K562 (cell line): ENCODE measurements at regions not wholly inside any gene's neighbourhood (a gene's known extent, or its start where the extent isn't known, plus 50 kb on each side); places are given as distances from the start of the nearest gene placed in this dataset.

Source experiments
- ATAC-seq: fragments of 200-7000 bp; cut with Tn5 transposase; 3 replicates; pipeline ENCODE4 v1.9.1; 2020; ENCODE audit warnings: moderate library complexity
- BruUV-seq: library from RNA; stranded (reverse); fragments of 400-500 nt; replicated peaks from 2 replicates; lab custom pipeline; 2021; lab: Mats Ljungman, UMichigan
- CTCF ChIA-PET: fragments of 300-600 bp; formaldehyde crosslinking; extraction: SDS; loops from one replicate; lab custom pipeline; 2021; ENCODE audit warnings: low intra/inter-chr PET ratio; lab: Yijun Ruan, JAX
- POLR2A ChIA-PET: fragments of 300-600, 350-650 bp; sonication (Branson Sonifier 250); formaldehyde crosslinking; extraction: SDS; loops from one replicate; lab custom pipeline; 2021; ENCODE audit warnings: antibody characterized with exemption, inconsistent platforms; lab: Yijun Ruan, JAX
- DNase-seq, 4 experiments: peaks; one replicate each; pipeline versions ENCODE4 v3.0.0 to v3.0.0-alpha.2; 2011 to 2018; ENCODE audit warnings: low spot score in 3 of 4, mixed read lengths in 3 of 4; ENCODE audit errors: extremely low read depth in 1 of 4
- FAIRE-seq: peaks from 2 replicates; lab custom pipeline; 2011; peaks lifted over from hg19 to GRCh38; lab: Jason Lieb, UNC
- H2AFZ ChIP-seq: 2 replicates; pipeline ENCODE4 v1.6.0; 2011; ENCODE audit warnings: low read depth, low read length, control low read depth, inconsistent platforms
- H3K27ac ChIP-seq: fragments of 200-600 bp; 3 replicates; pipeline ENCODE4 v1.8.0; 2011; ENCODE audit warnings: low read depth, mild to moderate bottlenecking, control low read depth, inconsistent platforms, low read length, moderate library complexity, mixed read lengths; ENCODE audit errors: extremely low read depth
- H3K27me3 ChIP-seq, 2 experiments: fragments of 300-600 bp in 1 of 2; 2 replicates in 1 of 2; 3 replicates in 1 of 2; pipeline versions ENCODE4 v1.6.0 to v1.8.0; 2011; ENCODE audit warnings: inconsistent platforms in 2 of 2, low read length in 2 of 2, mild to moderate bottlenecking in 1 of 2, mixed read lengths in 1 of 2, moderate library complexity in 1 of 2; ENCODE audit not compliant: control insufficient read depth in 2 of 2, insufficient read depth in 2 of 2
- H3K36me3 ChIP-seq: fragments of 300-600 bp; 3 replicates; pipeline ENCODE4 v1.8.0; 2011; ENCODE audit warnings: mild to moderate bottlenecking, low read length, inconsistent platforms; ENCODE audit not compliant: control insufficient read depth, insufficient read depth
- H3K4me1 ChIP-seq, 2 experiments: fragments of 200-600 bp in 1 of 2; replicated peaks in 1 of 2; 2 replicates in 1 of 2; 3 replicates in 1 of 2; pipeline versions ENCODE4 v1.5.1 to v1.8.0; 2011; ENCODE audit warnings: inconsistent platforms in 2 of 2, low read length in 2 of 2, mild to moderate bottlenecking in 1 of 2, mixed read lengths in 1 of 2, moderate library complexity in 1 of 2; ENCODE audit not compliant: control insufficient read depth in 2 of 2, insufficient read depth in 2 of 2
- H3K4me2 ChIP-seq: 2 replicates; pipeline ENCODE4 v1.6.1; 2011; ENCODE audit warnings: low read length, control low read depth, inconsistent platforms, mixed read lengths; ENCODE audit not compliant: insufficient read depth
- H3K4me3 ChIP-seq: fragments of 200-600 bp; sonication (generic), shearing (Covaris generic); 2 replicates; pipeline ENCODE4 v1.5.1; 2016; ENCODE audit warnings: control low read depth, inconsistent platforms
- H3K79me2 ChIP-seq: fragments of 200-600 bp; 3 replicates; pipeline ENCODE4 v1.8.0; 2011; ENCODE audit warnings: low read length, inconsistent platforms; ENCODE audit not compliant: control insufficient read depth, insufficient read depth
- H3K9ac ChIP-seq, 2 experiments: 2 replicates each; pipeline versions ENCODE4 v1.6.0 to v1.6.1; 2011; ENCODE audit warnings: low read depth in 2 of 2, low read length in 2 of 2, control low read depth in 1 of 2, inconsistent platforms in 1 of 2, mild to moderate bottlenecking in 1 of 2, mixed read lengths in 1 of 2; ENCODE audit not compliant: insufficient read depth in 1 of 2
- H3K9me1 ChIP-seq: one replicate; pipeline ENCODE4 v1.6.0; 2011; ENCODE audit warnings: inconsistent platforms, mild to moderate bottlenecking, low read length, moderate library complexity; ENCODE audit not compliant: control insufficient read depth, insufficient read depth
- H3K9me3 ChIP-seq: replicated peaks from 2 replicates; pipeline ENCODE4 v1.5.1; 2011; ENCODE audit warnings: low read depth, low read length, inconsistent platforms; ENCODE audit not compliant: control insufficient read depth, insufficient read depth
- H4K20me1 ChIP-seq: replicated peaks from 2 replicates; pipeline ENCODE4 v1.6.1; 2011; ENCODE audit warnings: low read length, inconsistent platforms, mixed read lengths; ENCODE audit not compliant: control insufficient read depth, insufficient read depth
- DACH1 ChIP-seq: fragments of 450-650 bp; IDR thresholded peaks from 2 replicates; pipeline ENCODE4 v1.6.1; 2018; ENCODE audit not compliant: partially characterized antibody
- FOXJ3 ChIP-seq: sonication (generic); formaldehyde crosslinking; IDR thresholded peaks from 2 replicates; pipeline ENCODE4 v1.4.0; 2020; ENCODE audit warnings: mild to moderate bottlenecking, missing genetic modification reagents
- HMGN3 ChIP-seq: IDR thresholded peaks from 2 replicates; pipeline ENCODE4 v1.6.1; 2011; ENCODE audit warnings: borderline replicate concordance, low read depth, mild to moderate bottlenecking, mixed read lengths, low read length; ENCODE audit not compliant: insufficient read length; ENCODE audit errors: extremely low read depth
- HNRNPLL ChIP-seq: fragments of 200-400 bp; formaldehyde crosslinking; IDR thresholded peaks from 2 replicates; pipeline ENCODE4 v1.6.1; 2017; ENCODE audit warnings: low read length, low read depth, mild to moderate bottlenecking; ENCODE audit not compliant: poor library complexity, severe bottlenecking
- ILK ChIP-seq: fragments of 450-650 bp; IDR thresholded peaks from 2 replicates; pipeline ENCODE4 v1.6.1; 2016; ENCODE audit warnings: missing genetic modification characterization, low read depth, mild to moderate bottlenecking, missing compliant biosample characterization, moderate library complexity, borderline replicate concordance
- JUNB ChIP-seq: fragments of 450-650 bp; formaldehyde crosslinking; conservative IDR thresholded peaks from 2 replicates; pipeline ENCODE4 v1.4.0; 2020; ENCODE audit warnings: mild to moderate bottlenecking
- MTF1 ChIP-seq: fragments of 250-450 bp; sonication (Bioruptor Pico); IDR thresholded peaks from 2 replicates; pipeline ENCODE4 v1.9.0; 2021; ENCODE audit warnings: moderate library complexity, mild to moderate bottlenecking, inconsistent platforms, borderline replicate concordance
- PHF20 ChIP-seq: fragments of 450-650 bp; IDR thresholded peaks from 2 replicates; pipeline ENCODE4 v1.6.1; 2018; ENCODE audit not compliant: partially characterized antibody
- SIX5 ChIP-seq, 2 experiments: IDR thresholded peaks; 2 replicates each; pipeline ENCODE4 v1.6.1; 2011; ENCODE audit warnings: low read length in 2 of 2, borderline replicate concordance in 1 of 2, low read depth in 1 of 2, mild to moderate bottlenecking in 1 of 2, moderate library complexity in 1 of 2; ENCODE audit not compliant: insufficient read depth in 1 of 2
- SMAD4 ChIP-seq: fragments of 250-450 bp; sonication (Bioruptor Pico); conservative IDR thresholded peaks from 2 replicates; pipeline ENCODE4 v1.8.0; 2021; ENCODE audit warnings: inconsistent platforms, mild to moderate bottlenecking, moderate library complexity
- SNIP1 ChIP-seq: fragments of 450-650 bp; IDR thresholded peaks from 2 replicates; pipeline ENCODE4 v1.7.1; 2017; ENCODE audit warnings: low read depth, mild to moderate bottlenecking
- TAF15 ChIP-seq: fragments of 200-400 bp; formaldehyde crosslinking; IDR thresholded peaks from 2 replicates; pipeline ENCODE4 v1.6.1; 2017; ENCODE audit warnings: mild to moderate bottlenecking, low read depth, low read length, moderate library complexity
- TEAD4 ChIP-seq, 2 experiments: sonication (generic) in 1 of 2; formaldehyde crosslinking in 1 of 2; IDR thresholded peaks; 2 replicates each; pipeline versions ENCODE4 v1.6.1 to v1.8.0; 2012 to 2022; ENCODE audit warnings: borderline replicate concordance in 1 of 2, inconsistent platforms in 1 of 2, low read length in 1 of 2, mild to moderate bottlenecking in 1 of 2, missing genetic modification reagents in 1 of 2
- ZFP30 ChIP-seq: fragments of 250-450 bp; sonication (Bioruptor Pico); IDR thresholded peaks from 2 replicates; pipeline ENCODE4 v1.8.0; 2022; ENCODE audit warnings: moderate library complexity, mild to moderate bottlenecking, inconsistent platforms, borderline replicate concordance
- ZNF175 ChIP-seq: fragments of 200-800 bp; sonication (Bioruptor generic); IDR thresholded peaks from 2 replicates; pipeline ENCODE4 v1.6.1; 2016; ENCODE audit warnings: low read depth, mild to moderate bottlenecking, missing genetic modification characterization, missing compliant biosample characterization
- ZNF764 ChIP-seq: fragments of 250-450 bp; sonication (Bioruptor Pico); IDR thresholded peaks from 2 replicates; pipeline ENCODE4 v1.4.0; 2020; ENCODE audit warnings: low read depth, mild to moderate bottlenecking, moderate library complexity
- WGBS: fragments of 100-300 bp; shearing (Covaris generic); methylation state at CpG from one replicate; pipeline ENCODE4 v1.1.6; 2016; ENCODE audit warnings: low coverage, mixed read lengths; ENCODE audit not compliant: insufficient coverage; ENCODE audit errors: missing lambda C conversion rate; 5-methylcytosine and 5-hydroxymethylcytosine counted together
- in situ Hi-C: fragments of 300-500 bp; cut with MboI; formaldehyde crosslinking; loops from 4 replicates; pipeline ENCODE4 v1.15.0; 2018; ENCODE audit warnings: inconsistent platforms, mixed read lengths
- intact Hi-C: fragments of 100-400 bp; cut with micrococcal nuclease; formaldehyde crosslinking; loops from 2 replicates; pipeline ENCODE4 v1.14.2; 2022
- TF ChIP-seq, protein P1 (sequence below): fragments of 250-450 bp; sonication (Bioruptor Pico); IDR thresholded peaks from 2 replicates; pipeline ENCODE4 v1.6.1; 2021; ENCODE audit warnings: mild to moderate bottlenecking
- TF ChIP-seq, protein P2 (sequence below): fragments of 450-650 bp; IDR thresholded peaks from 2 replicates; pipeline ENCODE4 v1.6.1; 2016; ENCODE audit warnings: mild to moderate bottlenecking
- TF ChIP-seq, protein P3 (sequence below), 2 experiments: fragments of 450-650 bp; IDR thresholded peaks; 2 replicates each; pipeline ENCODE4 v1.6.1; 2016

DNA sequence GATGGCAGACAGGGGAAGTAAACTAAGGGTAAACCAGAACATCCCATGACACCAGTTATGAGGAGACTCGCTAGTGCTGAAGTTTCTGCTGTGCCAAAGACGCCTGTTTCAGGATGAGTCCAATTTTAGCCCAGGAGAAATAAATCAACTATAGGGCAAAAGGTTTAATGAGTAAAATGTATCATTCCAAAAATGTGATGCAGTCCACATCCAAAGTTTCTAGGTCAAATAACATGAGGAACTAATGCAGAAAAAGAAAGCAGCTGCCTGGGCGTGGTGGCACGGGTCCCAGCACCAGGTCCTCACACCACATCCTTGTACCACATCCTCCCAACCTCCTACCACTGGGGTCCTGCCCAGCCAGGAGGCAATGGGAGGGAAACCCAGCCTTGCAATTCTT, 126.9 kb upstream of the CTAGE1 start:
- intact Hi-C loops, result no loop called here
- Histone ChIP-seq H3K9ac (no peak overlapping the region), H3K9me1 (no peaks in the 10 kb centered on the region), H3K36me3 (no peaks in the 10 kb centered on the region), H3K27ac (no peak overlapping the region), H3K79me2 (no peaks in the 10 kb centered on the region), H3K4me2 (no peak overlapping the region), H3K4me3 (no peak overlapping the region), H3K27me3 (peaks cover 12 to 14% of the 10 kb centered on the region in 2 experiments; a peak in 4 of 5 replicates), H3K9me3 (no peaks in the 10 kb centered on the region), H4K20me1 (no peaks in the 10 kb centered on the region), H2AFZ (no peak overlapping the region), H3K4me1 (peaks cover 0 to 2% of the 10 kb centered on the region in 2 experiments; a peak in 1 of 5 replicates)
- BruUV-seq, result no TSS peak
- ChIA-PET POLR2A (interaction anchor here (0.5 to 1.0 kb wide), 2 partner anchors 30 to 73 kb away, joined by 3 read pairs; no protein-coding TSS in a partner anchor), CTCF (no interaction called here)
- FAIRE-seq, result no peak
- TF ChIP-seq HNRNPLL (no peak), PHF20 (no peak), ZNF764 (no peak), ZNF175 (CRISPR knock-in tag) (no peak), TAF15 (no peak), ILK (tag) (no peak), JUNB (no peak), MTF1 (CRISPR knock-in tag) (no peak), FOXJ3 (CRISPR knock-in tag) (no peak), HMGN3 (no peak), SIX5 (IDR thresholded peaks at IDR 0.05; ENCODE audit: borderline replicate concordance in 1 of 2, insufficient read depth in 1 of 2, low read depth in 1 of 2, low read length in 2 of 2) (no peak), TEAD4 (IDR thresholded peaks at IDR 0.05; ENCODE audit: low read length) (no peak), TEAD4 (CRISPR knock-in tag; IDR thresholded peaks at IDR 0.05; ENCODE audit: borderline replicate concordance) (no peak), SNIP1 (no peak), SMAD4 (no peak), DACH1 (no peak), ZFP30 (CRISPR knock-in tag) (no peak)
- TF ChIP-seq, protein P1, sequence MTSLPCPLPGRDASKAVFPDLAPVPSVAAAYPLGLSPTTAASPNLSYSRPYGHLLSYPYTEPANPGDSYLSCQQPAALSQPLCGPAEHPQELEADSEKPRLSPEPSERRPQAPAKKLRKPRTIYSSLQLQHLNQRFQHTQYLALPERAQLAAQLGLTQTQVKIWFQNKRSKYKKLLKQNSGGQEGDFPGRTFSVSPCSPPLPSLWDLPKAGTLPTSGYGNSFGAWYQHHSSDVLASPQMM, result no peak
- TF ChIP-seq, protein P2, sequence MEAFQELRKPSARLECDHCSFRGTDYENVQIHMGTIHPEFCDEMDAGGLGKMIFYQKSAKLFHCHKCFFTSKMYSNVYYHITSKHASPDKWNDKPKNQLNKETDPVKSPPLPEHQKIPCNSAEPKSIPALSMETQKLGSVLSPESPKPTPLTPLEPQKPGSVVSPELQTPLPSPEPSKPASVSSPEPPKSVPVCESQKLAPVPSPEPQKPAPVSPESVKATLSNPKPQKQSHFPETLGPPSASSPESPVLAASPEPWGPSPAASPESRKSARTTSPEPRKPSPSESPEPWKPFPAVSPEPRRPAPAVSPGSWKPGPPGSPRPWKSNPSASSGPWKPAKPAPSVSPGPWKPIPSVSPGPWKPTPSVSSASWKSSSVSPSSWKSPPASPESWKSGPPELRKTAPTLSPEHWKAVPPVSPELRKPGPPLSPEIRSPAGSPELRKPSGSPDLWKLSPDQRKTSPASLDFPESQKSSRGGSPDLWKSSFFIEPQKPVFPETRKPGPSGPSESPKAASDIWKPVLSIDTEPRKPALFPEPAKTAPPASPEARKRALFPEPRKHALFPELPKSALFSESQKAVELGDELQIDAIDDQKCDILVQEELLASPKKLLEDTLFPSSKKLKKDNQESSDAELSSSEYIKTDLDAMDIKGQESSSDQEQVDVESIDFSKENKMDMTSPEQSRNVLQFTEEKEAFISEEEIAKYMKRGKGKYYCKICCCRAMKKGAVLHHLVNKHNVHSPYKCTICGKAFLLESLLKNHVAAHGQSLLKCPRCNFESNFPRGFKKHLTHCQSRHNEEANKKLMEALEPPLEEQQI, result no peak
- TF ChIP-seq, protein P3, sequence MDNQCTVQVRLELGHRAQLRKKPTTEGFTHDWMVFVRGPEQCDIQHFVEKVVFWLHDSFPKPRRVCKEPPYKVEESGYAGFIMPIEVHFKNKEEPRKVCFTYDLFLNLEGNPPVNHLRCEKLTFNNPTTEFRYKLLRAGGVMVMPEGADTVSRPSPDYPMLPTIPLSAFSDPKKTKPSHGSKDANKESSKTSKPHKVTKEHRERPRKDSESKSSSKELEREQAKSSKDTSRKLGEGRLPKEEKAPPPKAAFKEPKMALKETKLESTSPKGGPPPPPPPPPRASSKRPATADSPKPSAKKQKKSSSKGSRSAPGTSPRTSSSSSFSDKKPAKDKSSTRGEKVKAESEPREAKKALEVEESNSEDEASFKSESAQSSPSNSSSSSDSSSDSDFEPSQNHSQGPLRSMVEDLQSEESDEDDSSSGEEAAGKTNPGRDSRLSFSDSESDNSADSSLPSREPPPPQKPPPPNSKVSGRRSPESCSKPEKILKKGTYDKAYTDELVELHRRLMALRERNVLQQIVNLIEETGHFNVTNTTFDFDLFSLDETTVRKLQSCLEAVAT (IDR thresholded peaks at IDR 0.05), result no peak
- no peak for DNase-seq
- WGBS, result 1% methylated on average over 4 of the region's 4 CpGs
- no peak for ATAC-seq
- in situ Hi-C loops, result no loop called here
